H1 (cell line): ENCODE measurements at regions not wholly inside any gene's neighbourhood (a gene's known extent, or its start where the extent isn't known, plus 50 kb on each side); places are given as distances from the start of the nearest gene placed in this dataset.

ENCODE experiments used
- CBX8 ChIP-seq: fragments of 300-800, 300-1000 bp; sonication (generic); IDR thresholded peaks from 2 replicates; pipeline ENCODE4 v1.7.1; 2016; ENCODE audit warnings: low read depth, low read length, borderline replicate concordance
- CEBPB ChIP-seq: IDR thresholded peaks from 2 replicates; pipeline ENCODE4 v1.6.1; 2012; ENCODE audit warnings: low read depth, low read length
- NANOG ChIP-seq: IDR thresholded peaks from 2 replicates; pipeline ENCODE4 v1.6.1; 2011; ENCODE audit warnings: low read length, low read depth, mild to moderate bottlenecking, inconsistent platforms; ENCODE audit not compliant: insufficient read depth, poor library complexity, severe bottlenecking
- SIX5 ChIP-seq: IDR thresholded peaks from 2 replicates; pipeline ENCODE4 v1.6.1; 2011; ENCODE audit warnings: mild to moderate bottlenecking, low read depth, low read length
- TEAD4 ChIP-seq: IDR thresholded peaks from 2 replicates; pipeline ENCODE4 v1.6.1; 2012; ENCODE audit warnings: low read depth, low read length, inconsistent platforms, mixed read lengths
- USF2 ChIP-seq: IDR thresholded peaks from 2 replicates; pipeline ENCODE4 v1.6.1; 2011; ENCODE audit warnings: low read length, improper control_type of control experiment

- TF ChIP-seq USF2 (no peak), SIX5 (no peak), TEAD4 (no peak), NANOG (no peak), CEBPB (no peak), CBX8 (no peak)
Observed at GRCh38 chr2:12617853-12618252, 98.9 kb upstream of the TRIB2 start (continued).
